HG03108 (cell line): ENCODE measurements at regions not wholly inside any gene's neighbourhood (a gene's known extent, or its start where the extent isn't known, plus 50 kb on each side); places are given as distances from the start of the nearest gene placed in this dataset.
"Not testable (repeated sequence)": the region's sequence is repeated elsewhere in the genome, so short reads cannot be mapped to it uniquely, and the experiment has no call there.

Experiments
- ATAC-seq: cut with Tn5 transposase; IDR thresholded peaks from one replicate; pipeline ENCODE4 v1.9.1; 2021; ENCODE audit warnings: moderate library complexity; ENCODE audit not compliant: unreplicated experiment

DNA sequence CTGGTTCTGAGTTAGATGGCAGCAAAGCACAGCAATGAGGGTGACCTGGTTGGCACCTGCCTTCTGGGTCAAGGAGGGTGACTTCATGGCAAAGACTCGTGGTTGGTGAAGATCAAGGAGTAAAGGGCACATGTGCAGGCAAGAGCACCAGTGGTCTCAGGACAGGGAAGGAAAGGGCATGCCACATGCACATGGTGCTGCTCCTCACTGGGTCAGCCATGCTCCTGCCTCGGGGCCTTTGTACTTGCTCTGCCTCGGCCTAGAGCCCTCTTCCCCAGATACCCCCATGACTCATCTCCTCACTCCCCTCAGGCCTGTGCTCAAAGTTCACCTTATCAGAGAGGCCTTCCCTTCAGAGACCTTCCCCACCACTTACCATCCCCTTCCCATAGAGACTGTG lies 106.7 kb upstream of the KDM7A start:
- no peak for ATAC-seq

DNA sequence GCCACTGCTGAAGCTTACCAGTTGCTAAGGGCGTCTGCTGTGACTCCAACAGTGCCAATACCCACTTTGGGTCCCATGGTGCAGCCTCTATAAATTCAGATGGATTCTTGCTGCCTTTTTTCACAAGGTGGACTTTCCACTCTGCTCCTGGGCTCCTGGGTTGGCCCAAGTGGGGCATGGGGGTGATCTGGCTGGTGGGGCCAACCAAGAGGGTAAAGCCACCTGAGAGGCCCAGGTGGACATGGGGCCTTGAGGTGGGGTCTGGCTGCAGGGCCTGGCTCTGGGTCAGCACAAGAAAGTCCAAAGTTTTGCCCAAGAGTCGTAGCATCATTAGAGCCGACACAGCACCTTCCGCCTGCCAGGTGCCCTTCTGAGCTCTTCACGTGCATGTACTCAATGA lies 105.2 kb upstream of the KDM7A start:
- ATAC-seq, result no peak

DNA sequence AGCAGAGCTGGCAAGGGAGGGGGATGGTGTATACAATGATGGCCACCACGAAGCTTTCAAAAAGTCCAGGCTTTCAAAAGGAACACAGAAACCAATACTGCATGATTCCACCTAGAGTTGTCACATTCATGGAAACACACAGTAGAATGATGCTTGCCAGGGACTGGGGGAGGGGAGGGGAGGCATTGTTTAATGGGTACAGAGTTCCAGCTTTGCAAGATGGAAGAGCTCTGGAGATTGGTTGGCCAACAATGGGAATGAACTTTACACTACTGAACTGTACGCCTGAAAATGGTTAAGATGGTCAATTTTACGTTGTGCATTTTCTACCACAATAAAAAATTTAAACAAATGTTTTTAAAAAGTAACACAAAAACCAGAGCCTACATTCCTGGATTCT lies 104.5 kb upstream of the KDM7A start:
- no peak for ATAC-seq

DNA sequence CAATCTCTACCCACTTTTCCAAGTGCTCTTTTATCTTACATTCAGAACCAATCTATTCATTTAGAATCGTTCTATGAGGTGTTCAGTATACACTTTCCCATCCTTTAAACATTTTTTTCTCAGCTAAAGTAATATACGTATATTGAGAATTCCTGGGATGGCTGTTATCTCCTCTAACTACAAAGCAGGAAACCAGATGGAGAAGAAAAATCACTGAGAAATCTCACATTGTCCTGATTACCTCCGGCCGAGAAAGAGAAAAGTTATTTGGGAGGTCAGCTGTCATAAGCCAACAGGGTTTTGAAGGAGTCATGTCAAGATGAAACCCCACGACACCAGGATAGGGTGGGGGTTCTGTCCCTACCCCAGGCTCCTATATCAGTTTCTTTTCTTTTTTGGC lies 99.2 kb upstream of the KDM7A start:
- no peak for ATAC-seq

DNA sequence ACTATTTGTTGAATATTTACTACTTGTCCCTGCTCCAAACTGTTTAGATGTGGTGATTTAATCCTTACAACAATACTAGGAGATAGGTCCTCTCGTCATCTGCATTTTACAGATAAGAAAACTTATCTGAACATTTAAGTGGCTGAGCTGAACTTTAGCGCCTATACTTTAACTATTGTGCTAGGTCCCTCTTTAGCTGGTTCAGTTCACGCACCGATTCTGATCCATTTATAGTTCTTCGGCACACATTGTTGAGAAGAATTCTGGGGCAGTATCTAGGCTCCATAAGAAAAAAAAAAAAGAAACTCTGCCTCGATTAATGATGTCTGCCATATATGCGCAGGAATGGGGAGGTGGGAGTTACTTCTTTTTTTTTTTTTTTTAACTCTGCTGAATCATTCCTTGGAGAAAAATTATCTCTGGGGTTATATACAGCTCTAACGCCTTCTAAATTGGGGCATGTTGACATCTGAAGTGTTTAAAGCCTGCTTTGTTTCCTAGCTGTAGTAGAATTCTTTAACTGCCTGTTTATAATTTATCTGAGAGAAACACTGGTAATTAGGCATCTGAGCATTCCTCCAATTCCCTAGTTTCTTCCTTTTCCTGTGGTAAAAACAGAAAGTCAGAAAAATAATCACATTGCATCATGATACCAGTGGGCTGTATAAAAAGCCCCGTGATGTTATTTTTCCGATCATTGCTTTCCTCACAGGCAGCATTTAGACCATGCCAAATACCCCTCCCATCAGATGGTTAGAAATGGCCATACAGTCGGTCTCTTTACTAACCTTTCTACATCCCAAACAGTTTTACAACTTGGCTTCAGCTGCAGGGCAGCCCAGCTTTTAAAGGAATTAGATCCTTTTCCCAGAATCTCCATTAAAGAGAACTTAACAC lies 98.5 kb upstream of the KDM7A start:
- ATAC-seq, result no peak

DNA sequence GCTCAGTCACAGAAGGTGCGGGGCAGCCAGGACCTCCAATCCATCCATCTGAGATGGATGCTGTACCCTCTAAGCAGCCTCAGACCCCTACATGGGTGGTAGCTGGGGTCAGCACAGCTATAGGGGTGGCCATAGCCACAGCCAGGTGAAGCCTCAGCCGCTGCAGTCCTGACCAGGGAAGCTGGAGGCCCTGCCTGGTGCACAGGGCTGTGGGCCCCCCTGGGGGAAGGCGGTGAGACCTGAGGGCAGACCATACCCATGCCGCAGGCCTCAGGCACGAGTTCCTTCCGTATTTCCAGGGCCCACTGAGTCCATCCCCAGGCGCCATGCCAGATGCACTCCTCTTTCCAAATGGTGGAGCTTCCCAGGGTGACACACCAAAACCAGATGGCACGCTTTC lies 96.6 kb upstream of the KDM7A start:
- no peak for ATAC-seq

DNA sequence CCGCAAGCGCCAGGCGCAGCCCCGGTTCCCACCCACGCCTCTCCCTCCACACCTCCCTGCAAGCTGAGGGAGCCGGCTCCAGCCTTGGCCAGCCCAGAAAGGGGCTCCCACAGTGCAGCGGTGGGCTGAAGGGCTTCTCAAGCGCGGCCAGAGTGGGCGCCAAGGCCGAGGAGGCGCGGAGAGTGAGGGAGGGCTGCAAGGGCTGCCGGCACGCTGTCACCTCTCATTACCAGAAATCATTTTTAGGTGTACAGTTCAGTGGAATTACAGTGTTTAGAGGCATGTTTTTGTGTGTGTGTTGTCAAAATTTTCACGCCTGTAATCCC lies 94.8 kb upstream of the KDM7A start:
- ATAC-seq, result not testable (repeated sequence)

DNA sequence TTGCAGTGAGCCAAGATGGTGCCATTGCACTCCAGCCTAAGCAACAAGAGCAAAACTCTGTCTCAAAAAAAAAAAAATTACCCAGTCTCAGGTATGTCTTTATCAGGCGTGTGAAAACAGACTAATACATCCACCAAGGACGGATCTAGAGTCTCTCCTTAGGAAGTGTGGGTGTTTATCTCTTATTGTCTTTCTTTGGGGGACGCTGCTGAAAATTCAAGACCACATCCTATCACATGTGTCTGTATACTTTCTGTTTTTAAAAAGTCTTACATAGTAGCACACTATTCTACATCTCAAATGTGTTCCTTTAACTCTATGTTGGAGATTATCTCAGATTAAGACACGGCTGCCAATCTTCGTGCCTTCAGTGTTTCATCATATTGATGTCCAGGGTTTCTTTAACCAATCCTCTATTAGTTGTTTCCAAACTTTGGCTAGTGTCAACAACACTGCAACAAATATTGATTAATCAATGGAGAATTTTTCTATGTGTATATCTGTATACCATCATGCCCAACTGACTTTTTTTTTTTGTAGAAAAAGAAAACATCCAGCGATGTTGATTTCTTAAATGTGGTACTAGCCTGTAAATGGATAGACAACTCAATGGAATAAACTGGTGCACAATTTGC lies 92.3 kb upstream of the KDM7A start:
- no peak for ATAC-seq

DNA sequence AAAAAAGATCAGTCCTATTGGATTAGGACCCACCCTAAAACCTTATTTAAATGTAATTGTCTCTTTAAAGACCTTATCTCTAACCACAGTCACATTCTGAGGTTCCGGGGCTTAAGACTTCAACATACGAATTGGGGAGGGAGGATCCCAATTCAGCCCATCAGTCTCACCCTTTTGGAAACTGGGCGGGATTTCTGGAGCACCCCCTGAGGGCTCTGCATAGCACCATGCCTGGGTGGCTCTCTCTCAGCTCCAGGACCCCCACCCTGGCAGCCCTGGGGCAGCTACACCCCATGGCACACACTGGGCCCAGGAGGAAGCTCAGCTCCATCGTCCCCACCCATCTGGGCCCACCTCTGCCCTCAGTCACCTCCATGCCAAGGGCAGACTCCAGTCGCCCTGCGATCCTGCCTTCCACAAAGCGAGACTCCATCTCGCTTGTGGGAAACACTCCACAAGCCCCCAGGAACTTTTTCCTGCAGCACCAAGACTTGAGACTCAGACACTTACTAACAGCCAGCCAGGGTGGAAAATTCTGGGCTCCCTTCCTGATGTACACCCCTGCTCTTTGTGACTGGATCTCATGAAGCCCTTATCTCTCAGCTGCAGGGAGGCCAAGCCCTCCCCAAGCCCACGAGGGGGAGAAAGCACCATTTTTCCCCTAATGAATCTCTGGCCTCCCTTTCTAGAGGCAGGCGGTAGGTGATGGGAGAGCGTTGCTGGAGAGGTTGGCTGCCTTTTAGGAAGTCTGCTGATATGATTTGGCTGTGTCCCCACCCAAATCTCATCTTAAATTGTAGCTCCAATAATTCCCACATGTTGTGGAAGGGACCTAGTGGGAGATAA lies 90.8 kb upstream of the KDM7A start:
- ATAC-seq, result no peak

DNA sequence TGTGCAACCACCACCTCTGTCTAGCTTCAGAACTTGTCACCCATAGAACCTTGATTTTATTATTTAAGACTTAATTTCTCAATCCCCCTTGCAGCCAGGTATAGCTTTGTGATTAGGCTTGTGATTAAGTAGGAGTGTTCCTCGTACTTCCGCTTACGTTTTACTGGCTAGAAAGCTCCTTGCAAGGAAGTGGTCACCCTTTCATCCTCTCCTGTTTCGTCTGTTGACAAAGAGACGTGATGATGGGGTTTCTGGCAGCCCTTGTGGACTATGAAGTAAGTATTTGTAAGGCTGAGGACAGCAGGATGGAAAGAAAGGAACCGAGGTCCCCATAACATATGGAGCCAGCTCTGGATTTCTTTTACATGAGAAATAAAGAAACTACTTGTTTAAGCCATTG lies 86.5 kb upstream of the KDM7A start:
- ATAC-seq, result no peak

DNA sequence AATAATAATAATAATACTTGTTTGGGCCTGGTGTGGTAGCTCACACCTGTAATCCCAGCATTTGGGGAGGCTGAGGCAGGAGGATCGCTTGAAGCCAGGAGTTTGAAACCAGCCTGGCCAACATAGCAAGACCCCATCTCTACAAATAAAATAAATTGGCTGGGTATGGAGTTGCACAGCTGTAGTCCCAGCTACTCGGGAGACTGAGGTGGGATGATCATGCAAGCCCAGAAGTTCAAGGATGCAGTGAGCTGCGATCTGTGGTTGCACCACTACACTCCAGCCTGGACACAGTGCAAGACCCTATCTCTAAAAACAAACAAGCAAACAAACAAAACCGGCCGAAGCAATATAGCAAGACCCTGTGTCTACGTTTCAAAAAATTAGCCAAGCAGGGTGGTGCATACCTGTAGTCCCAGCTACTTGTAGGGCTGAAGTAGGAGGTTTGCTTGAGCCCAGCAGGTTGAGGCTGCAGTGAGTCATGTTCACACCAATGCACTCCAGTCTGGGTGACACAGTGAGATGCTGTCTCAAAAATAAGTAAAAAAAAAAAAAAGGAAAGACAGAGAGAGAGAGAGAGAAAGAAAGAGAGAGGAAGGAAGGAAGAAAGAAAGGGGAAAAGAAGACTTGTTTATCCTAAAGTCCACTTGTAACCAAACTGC lies 85.6 kb upstream of the KDM7A start:
- no peak for ATAC-seq

DNA sequence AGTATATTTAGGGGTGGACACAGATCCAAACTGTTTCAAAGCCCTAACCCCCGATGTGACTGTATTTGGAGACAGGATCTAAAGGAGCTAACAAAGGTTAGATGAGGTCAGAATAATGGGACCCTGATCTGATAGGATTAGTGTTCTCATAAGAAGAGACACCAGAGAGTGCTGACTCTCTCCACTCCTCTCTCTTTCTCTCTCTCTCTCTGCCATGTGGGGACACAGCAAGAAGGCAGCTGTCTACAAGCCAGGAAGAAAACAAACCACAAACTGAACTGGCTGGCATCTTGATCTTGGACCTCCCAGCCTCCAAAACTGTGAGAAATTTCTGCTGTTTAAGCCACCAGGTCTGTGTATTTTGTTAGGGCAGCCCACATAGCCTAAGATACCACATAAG lies 84.7 kb upstream of the KDM7A start:
- ATAC-seq, result no peak

DNA sequence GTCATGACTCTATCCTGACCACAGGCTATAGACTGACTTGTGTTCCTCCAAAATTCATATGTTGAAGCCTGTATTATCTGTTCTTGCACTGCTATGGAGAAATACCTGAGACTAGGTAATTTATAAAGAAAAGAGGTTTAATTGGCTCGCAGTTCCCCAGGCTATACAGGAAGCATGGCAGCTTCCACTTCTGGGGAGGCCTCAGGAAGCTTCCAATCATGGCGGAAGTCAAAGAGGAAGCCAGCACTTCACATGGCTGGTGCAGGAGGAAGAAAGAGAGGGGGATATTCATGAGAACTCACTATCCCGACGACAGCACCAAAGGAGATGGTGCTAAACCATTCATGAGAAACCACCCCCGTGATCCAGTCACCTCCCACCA lies 84.3 kb upstream of the KDM7A start:
- no peak for ATAC-seq

DNA sequence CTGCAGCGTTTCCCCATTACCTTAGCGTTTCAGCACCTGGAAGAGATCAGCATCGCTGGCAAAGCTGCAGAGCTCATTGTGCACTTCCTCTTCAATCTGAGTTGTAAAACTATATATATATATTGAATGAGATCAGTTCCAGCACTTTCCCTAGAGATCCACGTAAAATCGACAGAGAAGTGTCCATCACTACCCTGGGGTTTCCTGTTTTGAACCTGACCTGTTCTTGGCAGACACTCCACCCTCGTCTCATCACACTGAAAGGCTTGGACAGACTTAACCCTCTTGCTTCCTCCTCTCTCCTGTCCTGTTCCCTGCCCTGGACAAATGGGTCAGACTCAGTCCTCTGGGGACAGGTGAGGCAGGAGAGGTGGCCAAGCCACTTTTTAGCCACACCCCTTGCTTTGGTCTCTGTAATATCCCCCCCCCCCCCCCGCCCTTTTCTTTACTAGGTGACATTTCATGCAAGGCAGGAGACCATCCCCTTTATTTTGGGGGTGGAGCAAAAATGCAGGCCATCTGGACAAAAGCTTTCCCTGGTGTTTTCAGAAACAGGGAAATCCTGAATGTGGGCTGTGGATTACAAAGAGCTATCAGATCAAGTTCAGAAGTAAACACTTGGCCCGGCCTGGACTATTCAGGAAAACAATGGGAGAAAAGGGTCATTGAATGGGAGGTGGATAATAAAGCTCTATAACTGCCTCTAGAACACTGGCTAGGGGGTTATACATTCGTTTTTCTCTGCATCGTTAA lies 83.7 kb upstream of the KDM7A start:
- ATAC-seq, result no peak

DNA sequence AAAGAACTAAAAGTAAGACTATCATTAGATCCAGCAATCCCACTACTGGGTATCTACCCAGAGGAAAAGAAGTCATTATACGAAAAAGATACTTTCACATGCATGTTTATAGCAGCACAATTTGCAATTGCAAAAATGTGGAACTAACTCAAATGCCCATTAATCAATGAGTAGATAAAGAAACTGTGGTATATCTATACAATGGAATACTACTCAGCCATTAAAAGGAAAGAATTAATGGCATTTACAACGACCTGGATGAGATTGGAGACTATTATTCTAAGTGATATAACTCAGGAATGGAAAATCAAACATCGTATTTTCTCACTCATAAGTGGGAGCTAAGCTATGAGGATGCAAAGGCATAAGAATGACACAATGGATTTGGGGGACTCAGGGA lies 80.5 kb upstream of the KDM7A start:
- ATAC-seq, result not testable (repeated sequence)

DNA sequence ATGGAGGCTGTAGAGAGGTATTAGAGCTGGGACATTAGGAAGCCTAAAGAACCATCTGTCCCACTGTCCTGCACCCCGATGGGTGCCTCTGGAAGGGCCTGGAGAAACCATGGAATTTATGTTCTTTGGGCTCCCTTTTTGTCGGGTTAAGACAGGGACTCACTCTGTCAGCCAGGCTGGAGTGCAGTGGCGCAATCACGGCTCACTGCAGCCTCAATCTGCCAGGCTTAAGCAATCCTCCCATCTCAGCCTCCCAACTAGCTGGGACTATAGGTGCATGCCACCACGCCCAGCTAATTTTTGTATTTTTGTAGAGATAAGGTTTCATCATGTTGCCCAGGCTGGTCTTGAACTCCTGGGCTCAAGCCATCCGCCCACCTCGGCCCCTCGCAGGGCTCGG lies 78.2 kb upstream of the KDM7A start:
- ATAC-seq, result not testable (repeated sequence)

DNA sequence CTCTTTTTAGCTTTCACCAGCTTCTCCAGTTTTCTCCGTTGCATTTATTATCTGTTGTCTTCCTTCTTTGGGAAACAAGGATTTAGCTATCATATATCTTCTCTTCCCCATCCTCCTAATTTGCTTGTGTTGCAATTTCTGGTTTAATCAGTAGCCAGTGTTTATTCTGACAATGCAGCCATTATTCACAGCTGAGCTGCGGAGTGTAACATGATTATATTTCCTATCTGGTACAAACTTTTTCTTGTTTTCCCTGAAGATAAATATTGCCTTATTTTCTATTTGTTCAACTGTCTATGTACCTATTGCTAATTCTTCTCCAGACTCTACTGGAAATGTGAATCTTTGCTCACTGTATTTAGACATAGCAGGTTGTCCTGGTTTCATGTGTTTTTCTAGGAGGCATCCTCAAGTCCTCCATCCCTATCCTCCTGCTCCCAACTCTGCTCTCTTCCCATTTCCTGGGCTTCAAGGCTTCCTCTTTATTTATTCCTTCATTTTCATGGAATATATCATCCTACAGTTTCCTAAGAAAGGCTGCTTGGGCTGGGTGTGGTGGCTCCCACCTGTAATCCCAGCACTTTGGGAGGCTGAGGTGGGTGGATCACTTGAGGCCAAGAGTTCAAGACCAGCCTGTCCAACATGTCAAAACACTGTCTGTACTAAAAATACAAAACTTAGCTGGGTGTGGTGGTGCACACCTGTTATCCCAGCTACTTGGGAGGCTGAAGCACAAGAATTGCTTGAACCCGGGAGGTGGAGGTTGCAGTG lies 72.4 kb upstream of the KDM7A start:
- no peak for ATAC-seq

DNA sequence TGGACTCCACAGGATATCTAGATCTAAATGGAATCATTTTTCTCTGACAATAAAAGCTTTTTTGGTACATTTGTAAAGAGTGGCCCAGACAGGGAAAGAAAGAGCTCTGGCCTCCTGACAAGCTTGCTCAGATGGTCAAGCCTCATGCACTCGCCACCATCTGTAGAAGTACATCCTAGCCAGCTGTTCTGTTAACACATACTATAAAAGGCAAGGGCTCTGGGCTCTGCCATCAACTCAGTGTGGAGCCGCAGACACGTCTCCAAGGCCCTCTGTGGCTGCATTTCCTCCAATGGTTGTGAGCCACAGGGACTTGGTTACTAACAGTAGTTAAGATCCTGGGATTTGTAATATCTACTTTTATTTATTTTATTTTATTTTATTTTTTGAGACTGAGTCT lies 70.8 kb upstream of the KDM7A start:
- no peak for ATAC-seq

DNA sequence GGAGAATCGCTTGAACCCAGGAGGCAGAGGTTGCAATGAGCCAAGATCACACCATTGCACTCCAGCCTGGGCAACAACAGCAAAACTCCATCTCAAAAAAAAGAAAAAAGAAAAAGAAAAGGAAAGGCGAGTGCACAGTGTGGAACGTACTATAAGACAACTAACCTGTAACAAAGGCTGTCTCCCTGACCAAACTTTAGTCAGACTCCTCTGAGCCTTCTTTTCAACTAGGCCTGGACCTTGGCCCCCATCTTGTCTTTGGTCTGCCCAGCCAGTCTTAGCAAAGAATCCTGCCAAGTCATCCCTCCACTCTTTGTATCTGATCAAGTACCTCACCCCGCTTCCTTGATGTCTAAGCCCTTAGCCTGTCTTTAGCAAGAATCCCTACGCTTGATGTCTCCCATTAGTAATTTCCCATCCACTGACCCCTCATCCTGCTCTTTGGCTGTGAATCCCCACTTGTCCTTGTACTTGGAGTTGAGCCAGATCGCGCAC lies 68.9 kb upstream of the KDM7A start:
- ATAC-seq, result no peak
